Keratinocyte (primary cell): ENCODE measurements at regions not wholly inside any gene's neighbourhood (a gene's known extent, or its start where the extent isn't known, plus 50 kb on each side); places are given as distances from the start of the nearest gene placed in this dataset.

Source experiments
- EZH2 ChIP-seq: IDR thresholded peaks from one replicate; pipeline ENCODE4 v1.6.1; 2012; ENCODE audit warnings: inconsistent platforms, mild to moderate bottlenecking, low read length, moderate library complexity
- TF ChIP-seq, protein P1 (sequence below), 3 experiments: IDR thresholded peaks in 1 of 3; conservative IDR thresholded peaks in 1 of 3; optimal IDR thresholded peaks in 1 of 3; 2 replicates in 2 of 3; 3 replicates in 1 of 3; pipeline versions ENCODE3 to v1.5.1; 2011; ENCODE audit warnings: low read length in 3 of 3, mild to moderate bottlenecking in 3 of 3, moderate library complexity in 2 of 3, control low read depth in 1 of 3, inconsistent platforms in 1 of 3; ENCODE audit not compliant: insufficient read depth in 2 of 3; ENCODE audit errors: extremely low read depth in 1 of 3

DNA sequence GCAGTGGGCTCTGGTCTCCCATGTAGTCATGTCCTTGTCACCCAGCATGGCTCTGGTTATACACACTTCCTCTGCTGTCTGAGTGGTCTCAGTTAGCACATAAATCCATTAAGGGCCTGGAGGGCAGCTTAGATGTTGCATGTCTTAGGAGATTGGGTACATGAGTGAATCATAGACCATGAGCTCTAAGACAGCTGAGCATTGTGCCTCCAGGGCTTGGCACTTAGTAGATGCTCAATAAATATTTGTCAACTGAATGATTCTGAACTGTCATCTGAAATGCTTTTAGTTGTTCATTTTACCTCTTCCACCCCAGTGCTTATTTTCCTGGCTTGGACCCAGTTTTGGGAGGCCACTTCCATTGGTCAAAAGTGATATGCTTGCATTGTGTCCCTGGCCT lies 135.6 kb downstream of the BOD1 start:
- no peak for TF ChIP-seq EZH2
- TF ChIP-seq, protein P1, sequence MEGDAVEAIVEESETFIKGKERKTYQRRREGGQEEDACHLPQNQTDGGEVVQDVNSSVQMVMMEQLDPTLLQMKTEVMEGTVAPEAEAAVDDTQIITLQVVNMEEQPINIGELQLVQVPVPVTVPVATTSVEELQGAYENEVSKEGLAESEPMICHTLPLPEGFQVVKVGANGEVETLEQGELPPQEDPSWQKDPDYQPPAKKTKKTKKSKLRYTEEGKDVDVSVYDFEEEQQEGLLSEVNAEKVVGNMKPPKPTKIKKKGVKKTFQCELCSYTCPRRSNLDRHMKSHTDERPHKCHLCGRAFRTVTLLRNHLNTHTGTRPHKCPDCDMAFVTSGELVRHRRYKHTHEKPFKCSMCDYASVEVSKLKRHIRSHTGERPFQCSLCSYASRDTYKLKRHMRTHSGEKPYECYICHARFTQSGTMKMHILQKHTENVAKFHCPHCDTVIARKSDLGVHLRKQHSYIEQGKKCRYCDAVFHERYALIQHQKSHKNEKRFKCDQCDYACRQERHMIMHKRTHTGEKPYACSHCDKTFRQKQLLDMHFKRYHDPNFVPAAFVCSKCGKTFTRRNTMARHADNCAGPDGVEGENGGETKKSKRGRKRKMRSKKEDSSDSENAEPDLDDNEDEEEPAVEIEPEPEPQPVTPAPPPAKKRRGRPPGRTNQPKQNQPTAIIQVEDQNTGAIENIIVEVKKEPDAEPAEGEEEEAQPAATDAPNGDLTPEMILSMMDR (optimal IDR thresholded peaks at IDR 0.05 in 1 of 3, IDR thresholded peaks at IDR 0.05 in 1 of 3, conservative IDR thresholded peaks at IDR 0.05 in 1 of 3; ENCODE audit: extremely low read depth in 1 of 3, insufficient read depth in 2 of 3, low read length in 3 of 3): no peak
